MM.1S (cell line): ENCODE measurements at regions not wholly inside any gene's neighbourhood (a gene's known extent, or its start where the extent isn't known, plus 50 kb on each side); places are given as distances from the start of the nearest gene placed in this dataset.

Experiments
- CTCF ChIP-seq: fragments of 300-600 bp; sonication (generic); IDR thresholded peaks from 2 replicates; pipeline ENCODE4 v1.5.1; 2016; ENCODE audit warnings: antibody characterized with exemption, low read length, mixed read lengths
- EZH2 ChIP-seq: fragments of 300-600 bp; sonication (generic); optimal IDR thresholded peaks from 2 replicates; pipeline ENCODE3; 2017; ENCODE audit warnings: low read depth, mild to moderate bottlenecking, antibody characterized with exemption, low read length, mixed read lengths
- EZH2phosphoT487 ChIP-seq: fragments of 300-600 bp; sonication (generic); IDR thresholded peaks from 2 replicates; pipeline ENCODE4 v1.6.1; 2018; ENCODE audit warnings: antibody characterized with exemption, low read length

DNA sequence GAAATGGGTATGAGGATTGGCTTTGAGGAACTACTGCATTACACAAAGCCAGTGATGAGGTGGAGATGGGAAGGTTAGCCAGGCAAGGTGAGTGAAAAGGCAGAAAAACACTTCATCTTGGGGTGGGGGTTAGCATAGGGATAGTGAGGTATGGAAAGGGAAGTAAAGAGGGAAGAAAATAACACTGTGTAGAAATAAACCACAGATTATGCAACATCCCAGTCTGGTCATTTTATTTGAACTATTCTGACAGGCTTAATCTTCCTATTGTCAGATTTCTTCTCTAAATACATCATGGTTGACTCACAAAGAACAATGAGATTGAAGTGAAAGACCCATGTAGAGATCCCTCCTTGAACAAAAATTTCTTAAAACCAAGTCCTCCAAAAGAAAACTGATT is 640.2 kb downstream of the PTPRC start:
- no peak for TF ChIP-seq CTCF
- TF ChIP-seq EZH2 = no peak
- no peak for TF ChIP-seq EZH2phosphoT487
